ENCODE measurements at regions not wholly inside any gene's neighbourhood (a gene's known extent, or its start where the extent isn't known, plus 50 kb on each side); places are given as distances from the start of the nearest gene placed in this dataset.
"Not testable (repeated sequence)": the region's sequence is repeated elsewhere in the genome, so short reads cannot be mapped to it uniquely, and the experiment has no call there.

- DNase-seq (ENCODE audit: low read depth in 2 of 2), result no peak
These were observed 121.1 kb downstream of the PDCD6IP start for GRCh38 chr3:33919312-33920120.

DNA sequence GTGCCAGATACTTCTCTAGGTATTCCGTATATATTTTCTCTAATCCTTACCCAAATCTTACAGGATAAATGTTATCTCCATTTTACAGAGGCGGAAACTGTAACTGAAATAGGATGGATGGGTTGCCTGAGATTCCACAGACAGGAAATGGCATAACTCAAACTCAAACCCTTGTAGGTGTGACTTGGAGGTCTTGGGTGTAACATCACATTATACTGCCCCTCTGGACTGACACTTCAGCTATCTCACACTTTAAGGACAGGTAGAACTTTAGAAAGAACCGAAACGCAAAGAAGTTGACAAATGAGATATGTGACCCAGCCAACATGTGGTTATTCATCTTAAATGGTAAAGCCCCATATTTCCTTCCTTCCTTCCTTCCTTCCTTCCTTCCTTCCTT, 122.1 kb downstream of the PDCD6IP start:
- no peak for DNase-seq (ENCODE audit: low read depth in 2 of 2)

GRCh38 chr3:33921608-33922007, 123.2 kb downstream of the PDCD6IP start:
- no peak for DNase-seq (ENCODE audit: low read depth in 2 of 2)

DNA sequence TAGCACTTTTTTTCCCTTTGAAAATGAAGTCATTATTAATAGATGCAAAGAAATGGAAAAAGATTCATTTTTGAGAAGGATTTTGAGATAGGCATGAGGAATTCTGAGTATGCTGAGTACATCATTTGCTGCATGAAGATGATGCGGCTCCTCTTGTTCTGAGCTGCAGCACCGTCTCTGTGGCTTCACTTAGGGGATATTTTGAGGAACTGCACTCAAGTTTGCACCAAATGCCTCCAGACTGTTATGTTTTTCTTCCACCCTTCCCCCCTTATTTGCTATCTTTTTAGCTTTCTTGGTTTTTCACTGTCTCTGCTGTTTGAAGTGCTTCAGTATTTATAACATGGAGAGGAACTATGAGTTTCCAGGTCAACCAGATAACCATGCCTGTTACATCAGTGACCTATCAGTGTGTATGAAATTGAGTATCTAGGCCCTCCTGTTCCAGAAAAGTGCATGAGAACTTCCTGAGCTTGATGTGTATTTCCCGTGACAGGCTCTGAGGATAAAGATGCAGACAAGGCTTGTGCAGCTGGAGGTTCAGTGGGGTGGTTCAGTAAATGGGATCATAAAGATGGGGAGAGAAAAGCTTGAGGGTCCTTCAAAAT, 128.7 kb downstream of the PDCD6IP start:
- no peak for DNase-seq (ENCODE audit: low read depth in 2 of 2)

- DNase-seq (ENCODE audit: low read depth in 2 of 2), result no peak
These were observed 131.4 kb downstream of the PDCD6IP start for GRCh38 chr3:33929813-33930212.

DNA sequence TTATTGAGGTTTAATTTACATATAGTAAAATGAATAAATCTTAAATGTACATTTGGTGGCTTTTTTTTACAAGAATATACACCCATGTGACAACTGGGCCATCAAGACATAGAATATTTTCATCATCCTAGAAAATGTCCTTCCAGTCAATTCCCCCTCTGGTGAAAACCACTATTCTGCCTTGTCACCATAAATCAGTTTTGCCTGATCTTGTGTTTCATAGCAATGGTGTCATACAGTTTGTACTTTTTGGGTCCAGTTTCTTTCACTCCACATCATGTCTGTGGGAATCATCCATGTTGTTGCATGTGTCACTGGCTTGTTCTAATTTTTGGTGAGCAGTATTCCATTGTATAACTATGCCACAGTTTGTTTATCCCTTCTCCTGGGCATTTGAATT, 133.1 kb downstream of the PDCD6IP start:
- DNase-seq (ENCODE audit: low read depth in 2 of 2), result no peak

GRCh38 chr3:33932010-33932764, 133.8 kb downstream of the PDCD6IP start:
- no peak for DNase-seq (ENCODE audit: low read depth in 2 of 2)

DNA sequence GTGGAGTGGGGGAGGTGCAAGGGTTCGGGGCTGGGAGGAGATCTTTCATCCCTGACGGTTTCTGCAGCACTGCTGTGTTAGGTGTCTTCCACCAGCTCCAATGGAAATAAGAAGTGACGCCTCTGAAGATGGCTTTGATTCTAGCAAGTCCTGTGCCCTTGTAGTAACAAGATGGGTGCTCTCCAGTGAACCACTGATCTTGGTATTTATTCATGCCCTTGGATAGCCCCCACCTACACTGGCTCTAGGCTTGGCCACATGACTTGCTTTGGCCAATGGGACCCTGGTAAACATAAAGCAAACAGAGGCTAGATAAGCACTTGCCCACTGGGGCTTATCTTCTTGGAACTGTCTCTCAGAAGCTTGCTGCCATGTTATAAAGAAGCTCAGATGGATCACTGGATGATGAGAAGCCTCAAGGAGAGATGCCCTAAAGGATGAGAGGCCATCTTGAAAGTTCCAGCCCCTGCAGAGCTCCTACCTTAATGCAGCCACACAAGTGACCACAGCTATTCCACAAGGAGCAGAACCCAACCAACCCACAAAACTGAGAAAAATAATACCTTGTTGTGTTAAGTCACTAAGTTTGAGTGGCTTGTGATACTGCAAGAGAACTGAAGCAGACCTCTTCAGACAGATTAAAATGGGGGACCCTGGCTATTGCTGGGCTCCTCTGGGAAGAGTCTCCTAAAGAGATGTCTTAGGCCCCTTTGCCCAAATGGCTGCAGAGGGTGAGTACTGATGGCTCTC, 137.9 kb downstream of the PDCD6IP start:
- no peak for DNase-seq (ENCODE audit: low read depth in 2 of 2)

GRCh38 chr3:33936921-33937525, 138.6 kb downstream of the PDCD6IP start:
- DNase-seq (ENCODE audit: low read depth in 2 of 2), result no peak

DNA sequence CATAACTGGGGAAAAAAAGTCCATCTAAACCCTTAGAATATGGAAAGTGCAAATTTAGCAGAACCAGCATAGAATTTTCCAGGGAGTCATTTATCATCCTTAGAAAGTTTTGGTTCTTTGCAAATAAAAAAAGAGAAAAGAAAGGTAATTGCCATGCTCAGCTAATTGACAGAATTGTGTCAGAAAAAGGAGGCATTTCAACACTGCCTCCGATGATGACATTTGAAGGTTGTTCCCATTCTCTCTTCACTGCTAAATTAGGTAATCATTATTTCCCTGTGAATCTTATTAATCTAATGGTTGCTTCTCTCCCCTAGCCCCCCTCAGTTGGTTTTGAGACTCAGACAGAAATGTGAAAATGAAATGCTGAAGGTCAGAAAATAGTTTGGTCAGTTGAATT, 139.2 kb downstream of the PDCD6IP start:
- DNase-seq (ENCODE audit: low read depth in 2 of 2), result no peak

DNA sequence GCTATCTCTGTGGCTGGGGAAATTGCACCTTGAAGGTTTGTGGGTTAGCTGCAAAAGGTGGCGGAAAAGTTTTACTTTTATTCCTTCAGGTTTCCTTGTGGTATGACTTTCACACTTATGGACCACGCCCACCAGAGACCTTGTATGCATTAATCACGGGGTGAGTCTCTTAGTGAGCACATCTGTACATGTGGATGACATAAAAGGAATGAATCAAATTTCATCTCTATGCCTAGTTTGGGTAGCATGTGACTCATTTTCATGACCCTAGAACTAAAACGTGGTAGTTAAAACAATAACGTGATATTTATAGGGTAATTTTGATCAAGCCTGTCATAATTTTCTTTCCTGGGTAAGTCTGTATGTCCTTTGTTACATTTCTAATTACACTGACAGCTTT, 141.7 kb downstream of the PDCD6IP start:
- no peak for DNase-seq (ENCODE audit: low read depth in 2 of 2)

- no peak for DNase-seq (ENCODE audit: low read depth in 2 of 2)
These were observed 142.3 kb downstream of the PDCD6IP start for GRCh38 chr3:33940736-33941135.

DNA sequence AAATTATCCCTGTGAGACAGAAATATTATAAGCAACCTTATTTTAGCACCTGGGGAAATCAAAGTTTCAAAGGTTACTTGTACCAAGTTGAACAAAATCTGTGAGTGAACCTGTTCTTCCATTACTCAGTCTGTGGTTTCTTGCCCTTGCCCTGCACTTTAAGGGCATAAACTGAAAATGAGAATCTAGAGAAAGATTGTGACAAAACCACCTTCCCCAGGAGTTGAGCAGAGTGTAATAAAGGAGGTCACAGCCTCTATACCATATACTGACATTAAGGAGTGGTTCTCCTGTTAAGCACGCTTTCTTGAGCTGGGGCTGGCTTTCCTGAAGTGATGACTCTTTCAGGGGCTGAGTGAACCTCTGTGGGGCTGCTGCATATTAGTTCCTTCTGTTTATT, 143.4 kb downstream of the PDCD6IP start:
- DNase-seq (ENCODE audit: low read depth in 2 of 2), result no peak

DNA sequence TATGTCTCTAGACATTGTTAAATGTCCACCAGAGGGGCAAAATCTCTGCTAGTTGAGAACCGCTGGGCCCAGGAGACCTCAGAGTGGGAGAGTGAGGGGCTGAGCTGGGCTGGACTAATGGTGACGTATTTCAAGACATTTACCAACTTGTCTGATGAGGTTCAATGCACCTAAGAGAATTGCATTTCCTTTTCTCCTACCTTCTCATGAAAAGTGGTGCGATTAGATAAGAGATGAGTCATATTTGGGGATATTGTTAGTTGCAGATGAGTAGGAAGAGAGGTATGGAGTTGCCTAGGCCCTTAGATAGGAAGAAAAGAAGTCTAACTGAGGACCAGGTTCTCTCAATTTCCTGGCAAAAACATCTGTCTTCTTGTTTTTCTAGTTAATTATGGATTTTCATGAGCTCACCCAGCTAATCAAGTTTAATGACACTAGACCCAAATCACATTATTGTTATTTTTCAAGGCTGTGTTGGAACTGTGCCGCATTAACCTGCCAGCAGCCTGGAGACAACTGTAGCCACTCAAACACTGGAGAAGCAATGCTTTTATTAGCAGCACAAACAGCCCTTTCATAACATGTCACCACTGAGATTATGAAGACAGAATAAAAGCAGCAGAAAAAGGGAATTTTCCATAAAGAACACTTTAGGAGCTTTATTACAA, 144.2 kb downstream of the PDCD6IP start:
- no peak for DNase-seq (ENCODE audit: low read depth in 2 of 2)

- no peak for DNase-seq (ENCODE audit: low read depth in 2 of 2)
These were observed 144.8 kb downstream of the PDCD6IP start for GRCh38 chr3:33943277-33943676.

DNA sequence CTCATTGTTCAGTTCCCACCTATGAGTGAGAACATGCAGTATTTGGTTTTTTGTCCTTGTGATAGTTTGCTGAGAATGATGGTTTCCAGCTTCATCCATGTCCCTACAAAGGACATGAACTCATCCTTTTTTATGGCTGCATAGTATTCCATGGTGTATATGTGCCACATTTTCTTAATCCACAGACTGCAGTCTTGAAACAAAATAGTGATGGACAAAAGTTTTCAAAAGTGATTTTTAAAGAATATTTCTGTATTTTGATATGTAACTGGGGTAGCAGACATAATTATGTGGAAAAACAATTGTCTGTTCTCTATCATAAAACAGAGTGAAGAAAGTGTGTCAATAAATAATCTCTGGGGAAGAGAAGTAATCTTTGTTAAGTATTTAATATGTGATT, 148.2 kb downstream of the PDCD6IP start:
- DNase-seq (ENCODE audit: low read depth in 2 of 2), result not testable (repeated sequence)

- no peak for DNase-seq (ENCODE audit: low read depth in 2 of 2)
These were observed 149.1 kb downstream of the PDCD6IP start for GRCh38 chr3:33947272-33948195.

GRCh38 chr3:33949074-33949473, 150.6 kb downstream of the PDCD6IP start:
- DNase-seq (ENCODE audit: low read depth in 2 of 2), result no peak

DNA sequence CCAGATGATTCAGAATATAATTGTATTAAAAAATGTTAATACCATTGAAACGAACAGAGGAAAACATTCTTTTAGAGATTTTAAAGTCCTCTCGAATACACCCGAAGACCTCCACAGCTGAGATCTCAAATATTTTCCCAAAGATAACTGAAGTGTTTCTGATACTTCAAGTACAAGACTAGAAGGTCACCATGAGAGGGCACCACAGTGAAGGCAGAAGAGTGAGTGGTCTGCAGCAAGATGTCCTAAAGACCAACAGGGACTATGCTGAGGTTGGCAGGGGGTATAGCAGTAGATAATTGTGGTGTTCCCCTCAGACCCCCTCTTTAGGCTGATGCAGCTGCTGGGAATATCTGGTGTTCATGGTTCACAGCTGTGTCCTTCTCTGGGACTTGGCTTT, 156.5 kb downstream of the PDCD6IP start:
- DNase-seq (ENCODE audit: low read depth in 2 of 2), result no peak

- no peak for DNase-seq (ENCODE audit: low read depth in 2 of 2)
These were observed 157.8 kb downstream of the PDCD6IP start for GRCh38 chr3:33956206-33956605.

All from activated CD8-positive, alpha-beta memory T cell treated with anti-CD3 and anti-CD28 coated beads for 4 hours (primary cell).